SU-DHL-6 (cell line): ENCODE measurements at regions not wholly inside any gene's neighbourhood (a gene's known extent, or its start where the extent isn't known, plus 50 kb on each side); places are given as distances from the start of the nearest gene placed in this dataset.

ENCODE experiments used
- H2AFZ ChIP-seq: fragments of 200-600 bp; sonication (generic); 2 replicates; pipeline ENCODE4 v1.6.1; 2014; ENCODE audit warnings: low read depth, mild to moderate bottlenecking, moderate library complexity, mixed read lengths, antibody characterized with exemption, low read length; ENCODE audit not compliant: severe bottlenecking
- H3F3A ChIP-seq: fragments of 200-600 bp; shearing (Covaris generic); 2 replicates; pipeline ENCODE4 v1.6.0; 2016; ENCODE audit warnings: antibody characterized with exemption, mild to moderate bottlenecking; ENCODE audit not compliant: insufficient read depth
- H3K27ac ChIP-seq: fragments of 200-600 bp; sonication (generic); 2 replicates; pipeline ENCODE4 v1.5.1; 2016; ENCODE audit warnings: low read depth, mild to moderate bottlenecking, low read length, moderate library complexity, mixed read lengths
- H3K27me3 ChIP-seq: fragments of 200-600 bp; sonication (generic), shearing (Covaris generic); 2 replicates; pipeline ENCODE4 v1.6.0; 2014; ENCODE audit warnings: mild to moderate bottlenecking, low read length
- H3K36me3 ChIP-seq: fragments of 200-600 bp; sonication (generic); 2 replicates; pipeline ENCODE4 v1.6.1; 2014; ENCODE audit warnings: mild to moderate bottlenecking, low read length, mixed read lengths
- H3K4me2 ChIP-seq: fragments of 300-600, 200-600 bp; shearing (Covaris generic), sonication (generic); 2 replicates; pipeline ENCODE4 v1.6.0; 2014; ENCODE audit warnings: low read length, low read depth, mild to moderate bottlenecking; ENCODE audit not compliant: poor library complexity, severe bottlenecking
- H3K4me3 ChIP-seq: fragments of 200-600 bp; sonication (generic); 2 replicates; pipeline ENCODE4 v1.5.1; 2014; ENCODE audit warnings: antibody characterized with exemption, low read length, mild to moderate bottlenecking, mixed read lengths; ENCODE audit not compliant: insufficient read depth, poor library complexity, severe bottlenecking
- H3K79me2 ChIP-seq: fragments of 200-600 bp; sonication (generic); 2 replicates; pipeline ENCODE4 v1.6.1; 2014; ENCODE audit warnings: mild to moderate bottlenecking, low read length, moderate library complexity; ENCODE audit not compliant: insufficient read depth
- H3K9ac ChIP-seq: fragments of 200-600 bp; sonication (generic); 2 replicates; pipeline ENCODE4 v1.7.0; 2014; ENCODE audit warnings: mild to moderate bottlenecking, low read length
- H3K9me2 ChIP-seq: fragments of 200-600 bp; sonication (generic); replicated peaks from 2 replicates; pipeline ENCODE4 v1.6.1; 2014; ENCODE audit warnings: low read length; ENCODE audit not compliant: insufficient read depth
- H3K9me3 ChIP-seq: fragments of 200-600 bp; sonication (generic); 2 replicates; pipeline ENCODE4 v1.6.1; 2014; ENCODE audit warnings: low read length, mixed read lengths; ENCODE audit not compliant: insufficient read depth
- H4K20me1 ChIP-seq: fragments of 200-600 bp; sonication (generic); 2 replicates; pipeline ENCODE4 v1.6.1; 2014; ENCODE audit warnings: low read depth, mild to moderate bottlenecking, antibody characterized with exemption, low read length, moderate library complexity, mixed read lengths
- EZH2phosphoT487 ChIP-seq: fragments of 200-600 bp; sonication (generic), shearing (Covaris generic); conservative IDR thresholded peaks from 2 replicates; pipeline ENCODE4 v1.6.1; 2018; ENCODE audit warnings: mild to moderate bottlenecking, antibody characterized with exemption, low read length, moderate library complexity, mixed read lengths
- TF ChIP-seq, protein P1 (sequence below): fragments of 200-600 bp; sonication (generic); IDR thresholded peaks from one replicate; pipeline ENCODE4 v1.5.1; 2017; ENCODE audit warnings: antibody characterized with exemption, mild to moderate bottlenecking, low read length, moderate library complexity; ENCODE audit not compliant: insufficient read depth, poor library complexity, severe bottlenecking

DNA sequence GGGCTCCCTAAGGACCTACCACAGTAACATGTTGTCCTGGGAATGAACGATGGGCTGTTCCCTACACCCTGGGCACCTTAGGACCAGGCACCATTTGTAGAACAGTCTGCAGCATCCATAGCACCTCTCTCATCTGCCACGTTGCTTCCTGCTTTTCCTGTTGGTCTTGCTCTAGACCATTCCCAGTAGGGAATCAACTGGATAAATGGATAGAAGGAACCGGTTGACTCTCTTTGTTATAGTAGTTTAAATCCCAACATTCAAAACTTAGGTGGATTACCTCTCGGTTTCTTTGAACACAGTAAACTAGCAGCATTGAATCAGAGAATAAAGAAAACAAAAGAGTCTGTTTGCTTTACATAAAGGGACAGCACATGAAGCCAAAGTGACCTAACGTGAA lies 159.1 kb downstream of the HS3ST3B1 start:
- no peaks in the 10 kb centered on the region for H3K9me2 ChIP-seq
- no peak overlapping the region for H3K4me2 ChIP-seq
- H3K27me3 ChIP-seq: no peaks in the 10 kb centered on the region
- no peaks in the 10 kb centered on the region for H3K9me3 ChIP-seq
- H3K79me2 ChIP-seq: no peaks in the 10 kb centered on the region
- H3K9ac ChIP-seq: no peak overlapping the region
- H2AFZ ChIP-seq: no peak overlapping the region
- H3K36me3 ChIP-seq: no peaks in the 10 kb centered on the region
- no peak overlapping the region for H3K4me3 ChIP-seq
- TF ChIP-seq, protein P1, sequence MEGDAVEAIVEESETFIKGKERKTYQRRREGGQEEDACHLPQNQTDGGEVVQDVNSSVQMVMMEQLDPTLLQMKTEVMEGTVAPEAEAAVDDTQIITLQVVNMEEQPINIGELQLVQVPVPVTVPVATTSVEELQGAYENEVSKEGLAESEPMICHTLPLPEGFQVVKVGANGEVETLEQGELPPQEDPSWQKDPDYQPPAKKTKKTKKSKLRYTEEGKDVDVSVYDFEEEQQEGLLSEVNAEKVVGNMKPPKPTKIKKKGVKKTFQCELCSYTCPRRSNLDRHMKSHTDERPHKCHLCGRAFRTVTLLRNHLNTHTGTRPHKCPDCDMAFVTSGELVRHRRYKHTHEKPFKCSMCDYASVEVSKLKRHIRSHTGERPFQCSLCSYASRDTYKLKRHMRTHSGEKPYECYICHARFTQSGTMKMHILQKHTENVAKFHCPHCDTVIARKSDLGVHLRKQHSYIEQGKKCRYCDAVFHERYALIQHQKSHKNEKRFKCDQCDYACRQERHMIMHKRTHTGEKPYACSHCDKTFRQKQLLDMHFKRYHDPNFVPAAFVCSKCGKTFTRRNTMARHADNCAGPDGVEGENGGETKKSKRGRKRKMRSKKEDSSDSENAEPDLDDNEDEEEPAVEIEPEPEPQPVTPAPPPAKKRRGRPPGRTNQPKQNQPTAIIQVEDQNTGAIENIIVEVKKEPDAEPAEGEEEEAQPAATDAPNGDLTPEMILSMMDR: no peak
- TF ChIP-seq EZH2phosphoT487: no peak
- H3F3A ChIP-seq: no peaks in the 10 kb centered on the region
- no peak overlapping the region for H3K27ac ChIP-seq
- H4K20me1 ChIP-seq: no peaks in the 10 kb centered on the region

DNA sequence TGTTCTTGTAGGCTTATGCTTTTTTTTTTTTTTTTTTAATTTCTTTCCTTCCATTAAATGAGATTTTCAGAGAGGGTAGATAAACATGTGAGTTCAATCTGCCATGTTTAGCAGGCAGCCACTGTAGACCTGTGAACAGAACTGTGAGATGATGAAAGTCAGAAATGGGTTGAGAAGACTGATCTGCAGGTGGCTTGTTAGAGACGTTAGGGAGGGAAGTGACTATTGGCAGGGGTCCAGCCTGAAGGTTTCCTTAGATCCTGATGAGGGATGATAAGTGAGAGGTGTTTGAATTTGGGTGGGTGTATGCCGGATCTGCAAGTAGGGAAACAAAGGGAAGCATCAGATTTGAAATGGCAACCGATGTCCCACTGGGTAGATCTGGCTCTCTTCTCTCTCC lies 157.8 kb downstream of the HS3ST3B1 start:
- H3K27ac ChIP-seq: no peak overlapping the region
- H3K9me3 ChIP-seq: no peaks in the 10 kb centered on the region
- no peaks in the 10 kb centered on the region for H3K36me3 ChIP-seq
- H3K9ac ChIP-seq: no peak overlapping the region
- H4K20me1 ChIP-seq: no peaks in the 10 kb centered on the region
- no peaks in the 10 kb centered on the region for H3K27me3 ChIP-seq
- H2AFZ ChIP-seq: no peak overlapping the region
- H3K79me2 ChIP-seq: no peaks in the 10 kb centered on the region
- H3K4me2 ChIP-seq: no peak overlapping the region
- no peak overlapping the region for H3K4me3 ChIP-seq
- H3F3A ChIP-seq: no peaks in the 10 kb centered on the region
- no peaks in the 10 kb centered on the region for H3K9me2 ChIP-seq
- TF ChIP-seq, protein P1: no peak
- no peak for TF ChIP-seq EZH2phosphoT487

DNA sequence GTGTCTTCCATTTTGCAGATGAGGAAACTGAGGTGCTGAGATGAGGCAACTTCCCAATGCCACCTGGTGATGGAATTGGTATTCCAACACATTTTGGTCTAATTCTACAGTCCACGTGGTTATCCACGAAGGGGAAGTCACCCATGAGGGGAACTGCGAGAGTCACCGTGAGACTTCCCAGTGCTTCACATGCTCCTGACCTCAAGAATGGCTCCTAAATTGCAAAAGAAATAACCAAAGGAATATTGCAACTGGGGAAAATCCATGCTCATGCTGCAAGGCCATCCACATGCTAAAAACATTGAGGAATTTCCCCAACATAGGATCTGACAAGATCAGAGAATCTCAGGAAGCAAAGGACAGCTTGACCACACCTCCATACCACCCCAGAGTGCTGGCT lies 153.9 kb downstream of the HS3ST3B1 start:
- no peak overlapping the region for H3K9ac ChIP-seq
- H3K27me3 ChIP-seq: 0 out of 2 replicates have a peak, but pooled peaks cover 2% of the 10 kb centered on the region
- no peaks in the 10 kb centered on the region for H4K20me1 ChIP-seq
- H3K27ac ChIP-seq: no peak overlapping the region
- H3K9me3 ChIP-seq: no peaks in the 10 kb centered on the region
- no peaks in the 10 kb centered on the region for H3F3A ChIP-seq
- no peaks in the 10 kb centered on the region for H3K36me3 ChIP-seq
- H3K4me2 ChIP-seq: no peak overlapping the region
- no peak overlapping the region for H2AFZ ChIP-seq
- no peaks in the 10 kb centered on the region for H3K9me2 ChIP-seq
- no peak overlapping the region for H3K4me3 ChIP-seq
- TF ChIP-seq, protein P1: no peak
- no peak for TF ChIP-seq EZH2phosphoT487
- H3K79me2 ChIP-seq: no peaks in the 10 kb centered on the region

DNA sequence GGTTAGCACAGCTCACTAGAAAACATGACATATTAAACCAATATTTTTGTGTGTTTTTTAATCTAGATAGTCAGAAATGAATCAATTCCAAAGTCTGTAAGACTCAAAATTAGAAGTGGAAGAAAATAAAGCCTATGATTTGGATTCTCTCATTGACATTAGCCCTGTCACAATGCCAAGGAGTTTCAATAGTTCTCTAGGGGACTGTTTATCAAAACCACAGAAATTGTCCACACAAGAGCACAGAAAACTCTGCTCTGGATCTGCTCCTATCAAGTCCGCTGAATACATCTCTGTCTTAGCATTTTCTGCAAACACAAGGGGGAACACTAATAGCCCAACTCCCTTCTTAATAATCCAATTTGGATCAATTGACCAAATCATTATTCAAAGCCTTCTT lies 152.0 kb downstream of the HS3ST3B1 start:
- H3K27me3 ChIP-seq: 0 out of 2 replicates have a peak, but pooled peaks cover 2% of the 10 kb centered on the region
- no peaks in the 10 kb centered on the region for H3K9me3 ChIP-seq
- no peak overlapping the region for H3K4me2 ChIP-seq
- no peaks in the 10 kb centered on the region for H4K20me1 ChIP-seq
- no peaks in the 10 kb centered on the region for H3F3A ChIP-seq
- no peak for TF ChIP-seq EZH2phosphoT487
- TF ChIP-seq, protein P1: no peak
- no peak overlapping the region for H3K9ac ChIP-seq
- H3K27ac ChIP-seq: no peak overlapping the region
- no peaks in the 10 kb centered on the region for H3K79me2 ChIP-seq
- no peaks in the 10 kb centered on the region for H3K9me2 ChIP-seq
- no peak overlapping the region for H3K4me3 ChIP-seq
- H2AFZ ChIP-seq: no peak overlapping the region
- H3K36me3 ChIP-seq: no peaks in the 10 kb centered on the region
